K562 (cell line): ENCODE measurements at regions not wholly inside any gene's neighbourhood (a gene's known extent, or its start where the extent isn't known, plus 50 kb on each side); places are given as distances from the start of the nearest gene placed in this dataset.

Source experiments
- ATAC-seq: fragments of 200-7000 bp; cut with Tn5 transposase; 3 replicates; pipeline ENCODE4 v1.9.1; 2020; ENCODE audit warnings: moderate library complexity
- BruUV-seq: library from RNA; stranded (reverse); fragments of 400-500 nt; replicated peaks from 2 replicates; lab custom pipeline; 2021; lab: Mats Ljungman, UMichigan
- CTCF ChIA-PET: fragments of 300-600 bp; formaldehyde crosslinking; extraction: SDS; loops from one replicate; lab custom pipeline; 2021; ENCODE audit warnings: low intra/inter-chr PET ratio; lab: Yijun Ruan, JAX
- POLR2A ChIA-PET: fragments of 300-600, 350-650 bp; sonication (Branson Sonifier 250); formaldehyde crosslinking; extraction: SDS; loops from one replicate; lab custom pipeline; 2021; ENCODE audit warnings: antibody characterized with exemption, inconsistent platforms; lab: Yijun Ruan, JAX
- DNase-seq, 4 experiments: peaks; one replicate each; pipeline versions ENCODE4 v3.0.0 to v3.0.0-alpha.2; 2011 to 2018; ENCODE audit warnings: low spot score in 3 of 4, mixed read lengths in 3 of 4; ENCODE audit errors: extremely low read depth in 1 of 4
- FAIRE-seq: peaks from 2 replicates; lab custom pipeline; 2011; peaks lifted over from hg19 to GRCh38; lab: Jason Lieb, UNC
- H2AFZ ChIP-seq: 2 replicates; pipeline ENCODE4 v1.6.0; 2011; ENCODE audit warnings: low read depth, low read length, control low read depth, inconsistent platforms
- H3K27ac ChIP-seq: fragments of 200-600 bp; 3 replicates; pipeline ENCODE4 v1.8.0; 2011; ENCODE audit warnings: low read depth, mild to moderate bottlenecking, control low read depth, inconsistent platforms, low read length, moderate library complexity, mixed read lengths; ENCODE audit errors: extremely low read depth
- H3K27me3 ChIP-seq, 2 experiments: fragments of 300-600 bp in 1 of 2; 2 replicates in 1 of 2; 3 replicates in 1 of 2; pipeline versions ENCODE4 v1.6.0 to v1.8.0; 2011; ENCODE audit warnings: inconsistent platforms in 2 of 2, low read length in 2 of 2, mild to moderate bottlenecking in 1 of 2, mixed read lengths in 1 of 2, moderate library complexity in 1 of 2; ENCODE audit not compliant: control insufficient read depth in 2 of 2, insufficient read depth in 2 of 2
- H3K36me3 ChIP-seq: fragments of 300-600 bp; 3 replicates; pipeline ENCODE4 v1.8.0; 2011; ENCODE audit warnings: mild to moderate bottlenecking, low read length, inconsistent platforms; ENCODE audit not compliant: control insufficient read depth, insufficient read depth
- H3K4me1 ChIP-seq, 2 experiments: fragments of 200-600 bp in 1 of 2; replicated peaks in 1 of 2; 2 replicates in 1 of 2; 3 replicates in 1 of 2; pipeline versions ENCODE4 v1.5.1 to v1.8.0; 2011; ENCODE audit warnings: inconsistent platforms in 2 of 2, low read length in 2 of 2, mild to moderate bottlenecking in 1 of 2, mixed read lengths in 1 of 2, moderate library complexity in 1 of 2; ENCODE audit not compliant: control insufficient read depth in 2 of 2, insufficient read depth in 2 of 2
- H3K4me2 ChIP-seq: 2 replicates; pipeline ENCODE4 v1.6.1; 2011; ENCODE audit warnings: low read length, control low read depth, inconsistent platforms, mixed read lengths; ENCODE audit not compliant: insufficient read depth
- H3K4me3 ChIP-seq: fragments of 200-600 bp; sonication (generic), shearing (Covaris generic); 2 replicates; pipeline ENCODE4 v1.5.1; 2016; ENCODE audit warnings: control low read depth, inconsistent platforms
- H3K79me2 ChIP-seq: fragments of 200-600 bp; 3 replicates; pipeline ENCODE4 v1.8.0; 2011; ENCODE audit warnings: low read length, inconsistent platforms; ENCODE audit not compliant: control insufficient read depth, insufficient read depth
- H3K9ac ChIP-seq, 2 experiments: 2 replicates each; pipeline versions ENCODE4 v1.6.0 to v1.6.1; 2011; ENCODE audit warnings: low read depth in 2 of 2, low read length in 2 of 2, control low read depth in 1 of 2, inconsistent platforms in 1 of 2, mild to moderate bottlenecking in 1 of 2, mixed read lengths in 1 of 2; ENCODE audit not compliant: insufficient read depth in 1 of 2
- H3K9me1 ChIP-seq: one replicate; pipeline ENCODE4 v1.6.0; 2011; ENCODE audit warnings: inconsistent platforms, mild to moderate bottlenecking, low read length, moderate library complexity; ENCODE audit not compliant: control insufficient read depth, insufficient read depth
- H3K9me3 ChIP-seq: replicated peaks from 2 replicates; pipeline ENCODE4 v1.5.1; 2011; ENCODE audit warnings: low read depth, low read length, inconsistent platforms; ENCODE audit not compliant: control insufficient read depth, insufficient read depth
- H4K20me1 ChIP-seq: replicated peaks from 2 replicates; pipeline ENCODE4 v1.6.1; 2011; ENCODE audit warnings: low read length, inconsistent platforms, mixed read lengths; ENCODE audit not compliant: control insufficient read depth, insufficient read depth
- ESRRA ChIP-seq: fragments of 450-650 bp; IDR thresholded peaks from 2 replicates; pipeline ENCODE4 v1.6.1; 2014; ENCODE audit warnings: low read depth, mild to moderate bottlenecking, moderate library complexity, borderline replicate concordance
- IRF2 ChIP-seq: sonication (generic); formaldehyde crosslinking; IDR thresholded peaks from 2 replicates; pipeline ENCODE4 v1.8.1; 2022; ENCODE audit warnings: mild to moderate bottlenecking, missing genetic modification reagents
- KAT8 ChIP-seq: fragments of 450-650 bp; IDR thresholded peaks from 2 replicates; pipeline ENCODE4 v1.6.1; 2016; ENCODE audit warnings: low read depth, mild to moderate bottlenecking
- MAFG ChIP-seq: fragments of 450-650 bp; conservative IDR thresholded peaks from 2 replicates; pipeline ENCODE4 v1.6.1; 2016; ENCODE audit warnings: missing genetic modification characterization, missing compliant biosample characterization
- SIN3B ChIP-seq: fragments of 450-650 bp; IDR thresholded peaks from 2 replicates; pipeline ENCODE4 v1.6.1; 2017; ENCODE audit warnings: low read depth, mild to moderate bottlenecking, moderate library complexity
- SREBF2 ChIP-seq: sonication (generic); formaldehyde crosslinking; IDR thresholded peaks from 2 replicates; pipeline ENCODE4 v1.4.0; 2020; ENCODE audit warnings: mild to moderate bottlenecking, missing genetic modification reagents
- ZNF217 ChIP-seq: sonication (generic); formaldehyde crosslinking; IDR thresholded peaks from 2 replicates; pipeline ENCODE4 v1.8.0; 2022; ENCODE audit warnings: mild to moderate bottlenecking, missing genetic modification reagents
- ZNF3 ChIP-seq: fragments of 250-450 bp; sonication (Bioruptor Pico); IDR thresholded peaks from 2 replicates; pipeline ENCODE4 v1.5.0; 2021; ENCODE audit warnings: mild to moderate bottlenecking, moderate library complexity
- ZNF311 ChIP-seq: fragments of 250-450 bp; sonication (Bioruptor Pico); IDR thresholded peaks from 2 replicates; pipeline ENCODE4 v1.4.0; 2020; ENCODE audit warnings: mild to moderate bottlenecking, moderate library complexity
- ZNF655 ChIP-seq: fragments of 250-450 bp; sonication (Bioruptor Pico); IDR thresholded peaks from 2 replicates; pipeline ENCODE4 v1.5.0; 2021
- WGBS: fragments of 100-300 bp; shearing (Covaris generic); methylation state at CpG from one replicate; pipeline ENCODE4 v1.1.6; 2016; ENCODE audit warnings: low coverage, mixed read lengths; ENCODE audit not compliant: insufficient coverage; ENCODE audit errors: missing lambda C conversion rate; 5-methylcytosine and 5-hydroxymethylcytosine counted together
- in situ Hi-C: fragments of 300-500 bp; cut with MboI; formaldehyde crosslinking; loops from 4 replicates; pipeline ENCODE4 v1.15.0; 2018; ENCODE audit warnings: inconsistent platforms, mixed read lengths
- intact Hi-C: fragments of 100-400 bp; cut with micrococcal nuclease; formaldehyde crosslinking; loops from 2 replicates; pipeline ENCODE4 v1.14.2; 2022

DNA sequence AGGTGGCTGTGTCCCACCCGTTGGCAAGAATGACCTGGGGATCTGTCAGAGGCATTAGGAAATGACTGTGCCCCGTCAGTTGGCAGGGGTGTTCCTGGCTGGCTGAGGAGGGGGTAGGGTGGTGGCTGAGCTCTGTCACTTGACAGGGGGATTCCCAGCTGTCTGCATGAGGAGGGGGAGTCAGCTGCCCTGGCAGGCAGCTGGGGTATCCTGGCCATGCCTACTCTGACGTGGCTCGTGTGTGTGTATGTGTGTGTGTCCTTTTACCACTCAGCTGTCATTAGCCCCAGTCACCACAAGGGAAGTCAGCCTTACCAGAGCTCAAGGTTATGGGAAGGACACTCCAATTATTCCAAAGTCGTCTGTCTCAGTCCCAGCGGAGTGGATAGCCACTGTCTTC, 93.2 kb downstream of the EFNB1 start:
- WGBS: 4% methylated on average over 5 of the region's 6 CpGs
- Histone ChIP-seq H3K9me3 (no peaks in the 10 kb centered on the region), H3K4me2 (no peak overlapping the region), H3K9ac (no peak overlapping the region), H3K9me1 (no peaks in the 10 kb centered on the region), H3K4me3 (no peak overlapping the region), H2AFZ (no peak overlapping the region), H3K36me3 (no peaks in the 10 kb centered on the region), H3K79me2 (no peaks in the 10 kb centered on the region), H3K27me3 (no peaks in the 10 kb centered on the region), H4K20me1 (peaks cover 8% of the 10 kb centered on the region; the same call in 1 of the 2 replicates), H3K4me1 (no peaks in the 10 kb centered on the region), H3K27ac (no peak overlapping the region)
- ChIA-PET POLR2A (no interaction called here), CTCF (no interaction called here)
- intact Hi-C loops (no loop called here), in situ Hi-C loops (no loop called here)
- ATAC-seq (0 out of 3 replicates have a peak, but pooled peaks have one; percentile 47), FAIRE-seq (no peak), DNase-seq (no peak)
- BruUV-seq: no TSS peak
- no peak for TF ChIP-seq SIN3B
- TF ChIP-seq IRF2 (CRISPR knock-in tag): no peak
- TF ChIP-seq ZNF311 (CRISPR knock-in tag): no peak
- TF ChIP-seq ESRRA: peak; percentile 49; the same call in 1 of the 2 replicates

- 0% methylated on average over 2 of the region's 7 CpGs for WGBS
- peaks cover 8% of the 10 kb centered on the region; the same call in 1 of the 2 replicates for H4K20me1 ChIP-seq
- DNase-seq: no peak
- H3K9me1 ChIP-seq: no peaks in the 10 kb centered on the region
- no peak overlapping the region for H3K4me2 ChIP-seq
- CTCF ChIA-PET: no interaction called here
- H2AFZ ChIP-seq: no peak overlapping the region
- intact Hi-C loops: no loop called here
- no peaks in the 10 kb centered on the region for H3K4me1 ChIP-seq
- no peak overlapping the region for H3K27ac ChIP-seq
- no peak for FAIRE-seq
- no peak overlapping the region for H3K4me3 ChIP-seq
- no peak overlapping the region for H3K9ac ChIP-seq
- BruUV-seq: no TSS peak
- no peak for ATAC-seq
- no peaks in the 10 kb centered on the region for H3K9me3 ChIP-seq
- POLR2A ChIA-PET: interaction anchor here (0.9 kb wide), 1 partner anchor 36 kb away, joined by 4 read pairs; no protein-coding TSS in a partner anchor
- no peak for TF ChIP-seq SREBF2 (CRISPR knock-in tag)
- no peak for TF ChIP-seq ZNF3 (CRISPR knock-in tag)
- no peak for TF ChIP-seq MAFG (tag)
- no peak for TF ChIP-seq ZNF217 (CRISPR knock-in tag)
- TF ChIP-seq ZNF655 (CRISPR knock-in tag): no peak
- no peak for TF ChIP-seq KAT8
- TF ChIP-seq, all 486 proteins: peak for 0
- Histone ChIP-seq H3K36me3 (no peaks in the 10 kb centered on the region), H3K27me3 (no peaks in the 10 kb centered on the region), H3K79me2 (no peaks in the 10 kb centered on the region)
- in situ Hi-C loops: no loop called here
These were observed 91.7 kb downstream of the EFNB1 start for GRCh38 chrX:68920561-68920960.
